HG02870 (cell line): ENCODE measurements at regions not wholly inside any gene's neighbourhood (a gene's known extent, or its start where the extent isn't known, plus 50 kb on each side); places are given as distances from the start of the nearest gene placed in this dataset.
"Not testable (repeated sequence)": the region's sequence is repeated elsewhere in the genome, so short reads cannot be mapped to it uniquely, and the experiment has no call there.

Source experiments
- ATAC-seq: cut with Tn5 transposase; IDR thresholded peaks from one replicate; pipeline ENCODE4 v1.9.1; 2021; ENCODE audit warnings: mild to moderate bottlenecking, moderate library complexity; ENCODE audit not compliant: unreplicated experiment

DNA sequence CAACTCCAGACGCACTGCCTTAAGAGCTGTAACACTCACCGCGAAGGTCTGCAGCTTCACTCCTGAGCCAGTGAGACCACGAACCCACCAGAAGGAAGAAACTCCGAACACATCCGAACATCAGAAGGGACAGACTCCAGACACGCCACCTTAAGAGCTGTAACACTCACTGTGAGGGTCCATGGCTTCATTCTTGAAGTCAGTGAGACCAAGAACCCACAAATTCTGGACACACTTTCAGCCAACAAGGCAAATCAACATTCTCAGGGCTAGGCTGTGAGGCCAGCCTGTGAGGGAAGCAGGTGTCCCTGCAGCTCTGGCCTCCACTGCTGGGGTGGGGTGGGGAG, 275.3 kb downstream of the ADGRD1 start:
- not testable (repeated sequence) for ATAC-seq

GRCh38 chr12:131229426-131230339, 276.0 kb downstream of the ADGRD1 start:
- no peak for ATAC-seq

DNA sequence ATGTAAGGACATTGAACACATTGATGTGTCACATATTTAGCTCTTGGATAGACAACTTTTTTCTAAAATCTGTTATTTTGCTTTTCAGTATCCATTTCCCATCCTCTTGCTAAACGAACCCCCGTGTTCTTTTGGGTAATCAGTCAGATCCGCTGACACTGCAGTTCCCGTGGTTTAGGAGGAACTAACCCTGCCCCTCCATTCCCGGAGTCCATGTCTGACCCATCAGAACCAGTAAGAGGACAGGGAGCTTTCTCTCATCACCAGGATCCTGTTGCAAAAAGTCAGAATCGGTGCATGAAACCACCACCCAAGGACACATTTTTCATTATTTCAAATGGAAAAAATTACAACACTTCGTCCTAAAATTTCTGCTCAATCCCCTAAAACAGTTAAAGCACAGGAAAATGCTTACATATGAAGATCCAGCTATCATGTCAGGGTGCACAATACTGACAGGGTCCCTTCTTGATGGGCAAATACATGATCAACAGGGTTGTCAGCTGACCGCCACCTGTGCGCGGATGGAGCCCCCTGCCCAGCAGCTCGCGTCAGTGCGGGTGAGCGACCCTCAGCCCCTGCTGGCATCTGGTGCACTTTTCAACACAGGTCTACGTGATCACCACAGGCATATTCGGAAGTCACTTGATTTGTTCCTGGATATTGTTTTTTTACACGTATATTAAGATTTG, 276.8 kb downstream of the ADGRD1 start:
- ATAC-seq = no peak

DNA sequence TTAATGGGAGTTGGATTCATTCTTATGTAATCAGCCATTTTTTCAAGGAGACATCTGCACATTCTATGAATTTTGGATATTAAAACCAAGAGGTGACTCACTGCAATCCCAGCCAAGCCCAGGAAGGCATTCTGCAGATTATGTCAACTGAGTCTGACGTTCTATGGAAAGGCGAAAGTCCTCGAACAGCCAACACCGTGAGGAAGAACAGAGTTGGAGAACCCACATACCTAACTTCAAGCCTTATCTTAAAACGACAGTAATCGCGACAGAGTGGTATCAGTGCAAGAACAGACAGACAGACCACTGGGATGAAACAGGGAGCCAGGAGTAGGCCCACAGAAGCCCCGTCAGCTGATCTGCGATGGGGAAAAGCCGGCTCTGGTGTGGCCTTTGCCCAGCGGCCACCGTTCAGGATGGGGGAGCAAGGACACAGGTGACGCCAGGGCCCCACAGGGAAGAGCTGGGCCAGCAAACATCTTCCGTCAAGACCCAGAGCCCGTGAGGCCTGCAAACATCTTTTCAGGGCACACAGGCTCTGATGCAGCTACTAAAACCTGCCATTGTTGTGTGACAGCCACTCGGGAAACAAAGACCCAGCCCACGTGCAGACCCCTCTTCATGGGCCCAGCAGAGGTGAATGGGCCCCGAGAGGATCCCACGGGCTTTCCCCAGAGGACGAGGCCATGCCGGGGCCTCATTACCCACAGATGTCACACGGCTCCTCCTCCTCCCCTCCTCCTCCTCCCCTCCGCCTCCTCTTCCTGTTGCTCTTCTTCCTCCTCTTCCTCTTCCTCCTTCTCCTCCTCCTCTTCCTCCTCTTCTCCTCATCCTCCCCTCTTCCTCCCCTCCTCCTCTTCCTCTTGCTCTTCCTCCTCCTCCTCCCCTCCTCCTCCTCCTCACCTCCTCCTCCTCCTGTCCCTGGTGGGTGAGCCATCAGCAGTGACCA, 277.6 kb downstream of the ADGRD1 start:
- ATAC-seq = no peak

DNA sequence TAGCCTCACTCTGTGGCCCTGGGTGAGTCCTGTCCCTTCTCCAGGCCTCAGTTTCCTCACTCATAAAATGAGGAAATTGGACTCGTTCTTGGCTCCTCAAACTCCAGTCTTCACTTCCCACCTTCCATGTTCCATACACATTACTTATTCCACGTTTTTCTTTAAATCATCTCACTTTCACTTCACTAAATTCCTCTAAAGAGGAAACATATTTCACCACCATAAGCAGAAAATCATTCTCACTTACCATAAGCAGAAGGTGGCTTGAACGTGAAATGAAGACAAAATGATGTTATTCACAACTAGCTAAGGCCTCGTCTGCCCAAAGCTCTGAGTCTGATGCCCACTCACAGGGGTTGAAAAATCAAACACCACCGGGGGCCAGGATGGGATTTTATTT, 278.3 kb downstream of the ADGRD1 start:
- no peak for ATAC-seq

DNA sequence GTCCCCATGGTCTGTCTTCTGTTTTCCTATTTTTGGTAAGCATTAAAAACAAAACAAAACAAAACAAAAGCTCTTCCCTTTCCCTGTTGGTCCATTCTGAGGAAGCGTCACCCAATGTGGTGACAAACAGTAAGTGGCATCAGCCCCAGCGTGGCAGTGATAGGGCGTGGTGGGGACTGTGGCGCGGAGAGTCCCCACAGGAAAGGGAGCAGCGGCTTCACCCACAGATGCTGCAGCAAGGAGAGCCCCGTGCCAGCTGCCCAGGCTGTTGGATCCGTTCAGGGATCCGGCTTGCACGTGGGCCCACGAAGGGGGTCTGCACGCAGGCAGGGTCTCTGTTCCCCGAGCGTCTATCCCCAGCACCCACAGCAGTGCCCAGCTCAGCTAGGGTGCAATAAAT, 279.2 kb downstream of the ADGRD1 start:
- not testable (repeated sequence) for ATAC-seq

DNA sequence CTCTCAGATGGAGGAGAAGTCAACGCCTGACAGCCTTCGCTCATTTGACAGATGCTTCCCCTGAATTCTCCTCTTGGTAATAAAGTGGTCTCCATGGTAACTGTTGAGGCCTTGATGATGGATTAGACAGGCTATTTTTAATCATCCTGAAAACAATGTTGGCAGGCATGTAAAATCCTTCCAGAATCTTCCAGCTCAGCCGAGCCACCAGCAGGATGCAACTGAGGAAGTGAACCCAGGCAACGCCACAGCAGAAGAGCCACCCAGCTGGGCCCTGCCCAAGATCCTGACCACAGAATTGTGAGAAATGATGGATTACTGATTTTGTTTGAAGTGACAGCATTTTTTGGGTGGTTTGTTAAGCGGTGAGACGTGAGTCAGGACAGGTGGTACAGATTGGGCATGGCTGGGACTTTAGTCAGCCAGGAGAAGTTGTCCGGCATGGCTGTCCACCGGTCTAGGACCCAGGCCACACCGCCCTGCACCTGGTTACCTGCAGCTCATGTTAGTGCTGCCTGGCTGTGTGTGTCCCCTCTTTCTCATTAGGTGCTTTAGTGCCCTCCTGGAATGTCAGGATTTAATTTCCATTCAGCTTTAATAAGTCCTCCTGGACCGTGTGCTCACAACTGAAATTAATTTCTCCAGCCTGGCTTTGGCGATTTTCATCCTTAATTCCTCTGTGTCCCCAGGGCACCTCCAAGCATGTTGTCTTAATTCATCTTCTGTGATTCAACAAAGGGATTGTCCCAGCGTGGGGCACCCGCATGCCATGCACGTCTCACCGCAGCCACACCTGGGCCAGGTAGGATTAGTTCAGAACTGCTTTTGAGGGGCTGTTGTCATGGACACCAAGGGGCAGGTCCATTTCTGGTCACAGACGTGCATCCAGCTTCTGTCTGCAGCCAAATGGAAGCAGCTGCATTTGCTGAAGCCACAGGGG, 280.4 kb downstream of the ADGRD1 start:
- not testable (repeated sequence) for ATAC-seq

DNA sequence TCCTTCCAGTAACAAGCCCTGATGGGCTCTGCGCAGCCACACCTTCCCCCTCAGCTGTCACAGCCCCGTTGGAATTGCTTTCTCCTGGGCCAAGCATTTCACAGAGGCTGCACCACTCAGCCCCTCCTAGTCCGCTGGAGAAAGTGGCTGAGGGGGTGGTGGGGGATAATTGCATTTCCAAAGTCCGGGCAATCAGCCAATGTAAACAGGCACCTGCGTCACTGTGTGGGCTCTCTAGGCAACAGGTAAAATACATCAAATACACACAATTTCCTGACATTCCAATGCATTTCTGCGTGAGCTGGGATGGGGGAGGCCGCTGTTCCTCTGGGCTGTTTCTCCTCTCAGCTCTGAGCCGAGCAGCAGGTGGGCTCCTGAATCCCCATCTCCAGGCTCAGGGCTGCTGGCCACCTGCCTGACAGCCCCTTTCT, 281.1 kb downstream of the ADGRD1 start:
- not testable (repeated sequence) for ATAC-seq

DNA sequence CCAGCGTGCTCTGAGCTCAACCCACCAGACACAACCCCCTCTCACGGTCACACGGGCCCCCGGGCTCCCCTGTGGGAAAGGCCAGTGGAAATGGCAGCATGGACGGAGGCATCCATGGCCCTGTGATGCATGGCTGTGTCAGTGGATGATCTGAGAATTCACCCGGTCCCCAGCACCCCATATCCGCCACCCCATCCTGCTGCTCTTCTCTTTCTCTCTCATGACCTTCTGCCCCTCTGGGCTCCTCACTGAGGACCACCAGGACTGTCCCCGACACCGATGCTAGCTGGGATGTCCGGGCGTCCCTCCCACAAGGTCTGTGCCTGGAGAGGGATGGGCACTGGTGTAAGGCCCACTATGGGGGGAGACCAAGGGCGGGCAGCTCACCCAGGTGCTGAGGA, 282.2 kb downstream of the ADGRD1 start:
- no peak for ATAC-seq

DNA sequence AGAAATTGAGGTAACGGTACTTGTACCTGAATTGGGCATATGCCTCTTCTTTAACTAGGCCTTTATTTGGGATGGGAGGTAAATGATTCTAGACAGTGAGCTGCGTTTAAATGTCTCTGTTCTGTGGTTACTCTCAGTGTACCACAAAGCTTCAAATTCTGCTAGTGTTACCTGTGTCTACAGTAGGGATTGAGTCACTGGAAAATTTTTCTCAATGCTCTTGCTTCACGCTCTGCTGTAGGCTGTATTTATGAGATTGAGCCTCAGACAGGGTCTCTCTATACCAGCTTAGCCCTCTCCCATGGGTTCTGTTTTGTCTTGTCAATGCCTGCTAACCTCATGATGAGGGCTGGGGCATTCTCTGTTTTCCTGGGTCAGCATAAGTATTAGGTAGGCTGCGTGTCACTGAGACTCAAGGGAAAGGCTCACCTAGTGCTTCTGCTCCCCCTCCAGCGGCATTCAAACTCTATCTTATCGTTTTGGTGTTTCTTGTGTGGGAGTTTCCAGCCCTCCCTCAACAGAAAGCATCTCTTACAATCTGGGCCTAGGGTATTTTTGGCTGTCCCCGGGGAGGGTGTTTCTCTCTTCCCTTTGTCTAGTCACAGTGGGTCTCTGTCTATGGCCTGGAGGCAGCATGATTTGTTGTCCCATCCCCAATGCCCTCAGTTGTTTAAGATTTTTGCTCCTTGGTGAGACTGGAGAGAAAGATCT, 285.8 kb downstream of the ADGRD1 start:
- peak; percentile 78 for ATAC-seq

DNA sequence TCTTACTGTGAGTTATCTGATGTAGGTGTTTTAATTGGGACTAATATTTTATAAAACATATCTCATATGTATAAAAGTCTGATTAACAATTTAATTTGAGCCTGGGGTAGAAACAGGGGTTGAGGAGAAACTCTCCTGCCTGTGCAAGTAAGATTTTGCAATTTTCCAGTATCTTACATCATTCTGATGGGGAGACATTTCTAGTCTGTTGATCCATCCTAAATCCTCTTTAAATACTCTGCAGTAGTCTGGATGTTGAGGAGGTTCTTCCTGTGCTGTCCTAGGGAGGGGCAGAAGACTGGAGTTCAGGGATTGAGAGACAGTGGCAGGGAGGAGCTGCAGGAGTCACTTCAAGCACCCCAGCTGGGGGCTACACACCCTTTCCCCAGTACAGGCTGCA, 287.8 kb downstream of the ADGRD1 start:
- ATAC-seq = no peak

DNA sequence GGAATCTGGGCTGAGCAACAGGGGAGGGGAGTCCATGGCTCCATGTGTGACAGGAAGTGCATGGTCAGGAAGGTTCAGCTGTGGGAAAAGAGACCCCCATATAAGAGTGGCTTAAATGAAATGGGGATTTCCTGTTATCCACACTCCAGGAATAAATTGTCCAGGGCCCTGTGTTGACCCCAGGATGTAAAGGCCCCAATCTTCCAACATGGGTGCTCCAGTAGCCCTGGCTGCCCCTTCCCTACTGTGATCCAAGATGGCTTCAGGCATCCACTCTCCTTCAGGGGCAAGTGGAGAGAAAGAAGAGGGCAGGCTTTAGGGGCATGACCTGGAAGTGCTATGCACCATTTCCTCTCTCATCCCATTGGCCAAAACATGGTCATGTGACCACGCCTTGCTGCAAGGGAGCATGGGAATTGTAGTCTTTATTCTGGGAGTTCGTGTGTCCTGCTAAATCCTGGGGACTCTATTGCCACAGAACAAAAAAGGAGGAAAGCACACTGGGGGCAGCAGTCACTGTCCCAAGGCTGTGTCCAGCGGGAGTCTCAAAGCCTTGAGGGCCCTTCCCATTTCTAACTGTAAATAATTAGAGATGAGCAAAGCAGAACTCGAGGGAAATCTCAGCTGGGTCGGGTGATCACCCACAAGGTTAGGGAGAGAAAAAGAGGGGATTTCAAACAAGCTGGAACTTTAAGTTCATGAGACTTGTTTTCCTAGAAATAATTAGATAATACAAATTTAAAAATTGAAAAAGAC, 289.2 kb downstream of the ADGRD1 start:
- no peak for ATAC-seq

DNA sequence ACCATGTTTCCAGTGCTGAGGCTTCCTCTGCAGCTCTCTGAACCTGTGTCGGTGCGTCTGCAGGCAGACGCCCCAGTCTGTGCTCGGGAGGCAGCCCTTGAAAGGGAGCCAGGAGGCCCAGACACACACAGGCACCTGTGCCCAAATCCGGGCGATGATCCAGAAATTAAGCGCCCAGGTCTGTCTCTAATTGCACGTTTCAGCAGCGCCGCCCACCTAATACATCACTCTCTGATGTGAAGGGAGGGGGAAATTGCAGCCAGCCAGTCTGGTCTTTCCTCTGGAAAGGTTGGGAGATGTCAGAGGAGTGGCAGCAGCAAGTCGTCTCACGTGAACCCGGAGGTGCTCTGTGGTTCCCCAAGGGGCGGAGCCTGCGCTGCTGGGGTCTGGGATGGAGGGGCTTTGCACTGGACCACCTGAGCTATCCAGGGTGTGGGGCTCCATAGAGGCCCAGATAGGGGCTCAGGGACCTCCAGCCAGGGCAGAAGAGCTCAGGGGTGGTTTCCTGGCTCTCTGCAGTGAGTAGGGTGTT, 290.5 kb downstream of the ADGRD1 start:
- not testable (repeated sequence) for ATAC-seq

- not testable (repeated sequence) for ATAC-seq
Measured at GRCh38 chr12:131245161-131245560, 291.5 kb downstream of the ADGRD1 start.

- ATAC-seq = no peak
Measured at GRCh38 chr12:131245564-131246355, 292.1 kb downstream of the ADGRD1 start.

DNA sequence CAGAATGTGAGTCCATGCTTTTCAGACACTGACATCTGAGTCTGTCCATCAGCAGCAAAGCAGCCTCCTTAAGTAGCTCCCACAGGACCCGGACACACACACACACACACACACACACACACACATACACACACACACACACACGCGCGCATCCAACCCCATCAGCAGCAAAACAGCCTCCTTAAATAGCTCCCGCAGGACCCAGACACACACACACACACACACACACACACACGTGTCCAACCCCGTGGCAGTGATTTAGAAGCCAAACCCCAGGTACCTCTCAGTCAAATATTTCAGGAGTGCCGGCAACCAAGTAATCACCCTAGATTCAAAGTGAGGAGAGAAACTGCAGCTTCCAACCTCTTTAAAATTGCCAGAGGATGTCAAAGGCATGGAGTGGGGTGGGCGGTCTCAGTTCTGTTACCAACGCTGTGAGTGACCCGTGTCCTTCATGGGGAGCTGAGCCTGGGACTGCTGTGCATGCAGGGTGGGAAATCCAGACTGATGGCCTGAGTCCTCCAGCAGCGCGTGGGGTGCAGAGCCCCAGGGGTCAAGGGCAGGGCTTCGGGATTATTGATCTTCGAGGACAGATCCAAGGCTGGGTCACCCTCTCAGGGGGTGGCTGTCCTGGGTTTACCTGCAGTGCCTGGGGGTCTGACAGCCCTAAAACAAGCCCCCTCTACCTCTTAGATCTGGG, 293.5 kb downstream of the ADGRD1 start:
- not testable (repeated sequence) for ATAC-seq

- not testable (repeated sequence) for ATAC-seq
Measured at GRCh38 chr12:131247875-131248274, 294.2 kb downstream of the ADGRD1 start.
